ENCODE measurements at regions not wholly inside any gene's neighbourhood (a gene's known extent, or its start where the extent isn't known, plus 50 kb on each side); places are given as distances from the start of the nearest gene placed in this dataset.

DNA sequence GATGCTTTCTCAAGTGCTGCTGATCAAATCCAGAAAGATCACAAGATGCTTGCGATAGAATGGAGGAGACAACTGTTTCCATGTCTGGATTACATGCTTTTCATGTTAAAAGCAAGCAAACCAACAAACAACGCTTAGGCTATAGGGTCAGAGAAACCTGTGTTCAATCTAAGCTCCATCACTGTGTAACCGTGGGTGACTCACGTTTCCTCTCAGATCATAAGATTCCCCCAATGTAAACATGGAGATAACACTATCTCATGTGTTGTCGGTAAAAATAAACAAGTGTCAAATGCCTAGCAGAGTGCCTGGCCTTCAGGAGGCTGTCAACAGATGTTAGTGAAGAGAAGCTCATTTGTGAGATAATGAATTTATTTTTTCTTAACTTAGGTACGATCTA is 907.8 kb downstream of the NTRK3 start:
- no peak for TF ChIP-seq CTCF (IDR thresholded peaks at IDR 0.05; ENCODE audit: low read depth, low read length)
- TF ChIP-seq EZH2phosphoT487 (IDR thresholded peaks at IDR 0.05; ENCODE audit: low read depth) = no peak
